ENCODE measurements at regions not wholly inside any gene's neighbourhood (a gene's known extent, or its start where the extent isn't known, plus 50 kb on each side); places are given as distances from the start of the nearest gene placed in this dataset.
"Not testable (repeated sequence)": the region's sequence is repeated elsewhere in the genome, so short reads cannot be mapped to it uniquely, and the experiment has no call there.

- DNase-seq, result no peak
- no peaks in the 10 kb centered on the region for H3K36me3 ChIP-seq
- TF ChIP-seq EP300 (IDR thresholded peaks at IDR 0.05; ENCODE audit: low read depth) (no peak), POLR2AphosphoS5 (IDR thresholded peaks at IDR 0.05) (no peak), CTCF (IDR thresholded peaks at IDR 0.05) (no peak), POLR2A (IDR thresholded peaks at IDR 0.05) (no peak)
- H3K27me3 ChIP-seq, result peaks cover 47% of the 10 kb centered on the region
- 31% methylated on average over 2 of the region's 2 CpGs; no CpG with 5 or more reads in 1 of the 2 donors for WGBS, 2 donors (ENCODE audit: low coverage in 1 of 2)
- in situ Hi-C loops (cut with MboI; ENCODE audit: low pct_ligation_motif_present in 1 of 4, low pct_unique_long_range_greater_than_20kb in 1 of 4, low sequenced_read_pairs in 3 of 4), result no loop called here
- H3K27ac ChIP-seq, result no peak overlapping the region
- peaks cover 0 to 7% (median 0%) of the 10 kb centered on the region in 4 donors for H3K4me1 ChIP-seq
- intact Hi-C loops (cut with DNase I; ENCODE audit: low total_unique reads), result no loop called here
- H3K4me3 ChIP-seq, result no peak overlapping the region
- no peaks in the 10 kb centered on the region for H3K9me3 ChIP-seq
Measured at GRCh38 chr3:127413871-127414270, 126.0 kb upstream of the PRR20G start.

GRCh38 chr3:127413318-127413673 is 125.5 kb upstream of the PRR20G start:
- intact Hi-C loops (cut with DNase I; ENCODE audit: low total_unique reads) (no loop called here), in situ Hi-C loops (cut with MboI; ENCODE audit: low pct_ligation_motif_present in 1 of 4, low pct_unique_long_range_greater_than_20kb in 1 of 4, low sequenced_read_pairs in 3 of 4) (no loop called here)
- TF ChIP-seq POLR2A (IDR thresholded peaks at IDR 0.05) (no peak), EP300 (IDR thresholded peaks at IDR 0.05; ENCODE audit: low read depth) (no peak), CTCF (IDR thresholded peaks at IDR 0.05) (no peak), POLR2AphosphoS5 (IDR thresholded peaks at IDR 0.05) (no peak)
- Histone ChIP-seq H3K9me3 (no peaks in the 10 kb centered on the region), H3K27me3 (peaks cover 42% of the 10 kb centered on the region), H3K27ac (no peak overlapping the region), H3K36me3 (no peaks in the 10 kb centered on the region), H3K4me1 (peaks cover 0 to 7% (median 0%) of the 10 kb centered on the region in 4 donors), H3K4me3 (no peak overlapping the region)
- 37 to 69% methylated on average over 3 of the region's 3 CpGs for WGBS, 2 donors (ENCODE audit: low coverage in 1 of 2)
- DNase-seq, result peak; percentile 21

GRCh38 chr3:127412578-127413317 is 124.9 kb upstream of the PRR20G start:
- in situ Hi-C loops (cut with MboI; ENCODE audit: low pct_ligation_motif_present in 1 of 4, low pct_unique_long_range_greater_than_20kb in 1 of 4, low sequenced_read_pairs in 3 of 4) (no loop called here), intact Hi-C loops (cut with DNase I; ENCODE audit: low total_unique reads) (no loop called here)
- Histone ChIP-seq H3K4me3 (no peak overlapping the region), H3K36me3 (no peaks in the 10 kb centered on the region), H3K27me3 (peaks cover 37% of the 10 kb centered on the region), H3K27ac (no peak overlapping the region), H3K9me3 (no peaks in the 10 kb centered on the region), H3K4me1 (peaks cover 0 to 7% (median 0%) of the 10 kb centered on the region in 4 donors)
- WGBS, 2 donors (ENCODE audit: low coverage in 1 of 2), result 79% methylated on average over 10 of the region's 10 CpGs; no CpG with 5 or more reads in 1 of the 2 donors
- TF ChIP-seq CTCF (IDR thresholded peaks at IDR 0.05) (no peak), POLR2AphosphoS5 (IDR thresholded peaks at IDR 0.05) (no peak), POLR2A (IDR thresholded peaks at IDR 0.05) (no peak)
- peak; percentile 11 for DNase-seq

- in situ Hi-C loops (cut with MboI; ENCODE audit: low pct_ligation_motif_present in 1 of 4, low pct_unique_long_range_greater_than_20kb in 1 of 4, low sequenced_read_pairs in 3 of 4); H3K9me3 ChIP-seq; H3K36me3 ChIP-seq; DNase-seq; H3K4me1 ChIP-seq; intact Hi-C loops (cut with DNase I; ENCODE audit: low total_unique reads); H3K4me3 ChIP-seq; H3K27ac ChIP-seq: not testable (repeated sequence)
- WGBS, 2 donors (ENCODE audit: low coverage in 1 of 2), result 60% methylated on average over 8 of the region's 9 CpGs; no CpG with 5 or more reads in 1 of the 2 donors
- peaks cover 28% of the 10 kb centered on the region for H3K27me3 ChIP-seq
Measured at GRCh38 chr3:127411875-127412274, 124.0 kb upstream of the PRR20G start.
